ENCODE measurements at regions not wholly inside any gene's neighbourhood (a gene's known extent, or its start where the extent isn't known, plus 50 kb on each side); places are given as distances from the start of the nearest gene placed in this dataset.

GRCh38 chrX:1946974-1947373 lies 332.1 kb downstream of the ASMT start:
- TF ChIP-seq CTCF (IDR thresholded peaks at IDR 0.05) (no peak), POLR2AphosphoS5 (IDR thresholded peaks at IDR 0.05) (no peak)
